Lower lobe of right lung (tissue), 2 donors: ENCODE measurements at regions not wholly inside any gene's neighbourhood (a gene's known extent, or its start where the extent isn't known, plus 50 kb on each side); places are given as distances from the start of the nearest gene placed in this dataset.

Experiments used
- ATAC-seq, 2 donors: fragments of 200-7000 bp; cut with Tn5 transposase; one replicate each; pipeline ENCODE4 v1.9.1; 2020 to 2022; ENCODE audit warnings: mild to moderate bottlenecking in 2 of 2, moderate library complexity in 2 of 2
- DNase-seq: peaks from one replicate; pipeline ENCODE4 v3.0.0-alpha.2; 2020
- H3K27ac ChIP-seq: fragments of 200-600 bp; one replicate; pipeline ENCODE4 v1.8.0; 2022
- H3K27me3 ChIP-seq: fragments of 200-600 bp; one replicate; pipeline ENCODE4 v1.8.0; 2022; ENCODE audit warnings: low read depth
- H3K36me3 ChIP-seq: fragments of 200-600 bp; one replicate; pipeline ENCODE4 v1.8.0; 2022; ENCODE audit warnings: mild to moderate bottlenecking
- H3K4me1 ChIP-seq: fragments of 200-600 bp; one replicate; pipeline ENCODE4 v1.8.0; 2022
- H3K4me3 ChIP-seq: fragments of 200-600 bp; one replicate; pipeline ENCODE4 v1.8.0; 2022; ENCODE audit warnings: mild to moderate bottlenecking
- H3K9me3 ChIP-seq: fragments of 200-600 bp; one replicate; pipeline ENCODE4 v1.8.0; 2022
- CTCF ChIP-seq: fragments of 200-600 bp; IDR thresholded peaks from one replicate; pipeline ENCODE4 v1.8.0; 2022; ENCODE audit warnings: antibody characterized with exemption, mild to moderate bottlenecking
- intact Hi-C: fragments of 100-400 bp; cut with DNase I; formaldehyde crosslinking; loops from one replicate; pipeline ENCODE4 v1.11.0; 2022
- donor health status: DM: no; HTN: yes; CAD: no; lungs with severe emphysema.

- no peaks in the 10 kb centered on the region for H3K36me3 ChIP-seq
- H3K4me1 ChIP-seq = no peaks in the 10 kb centered on the region
- no peaks in the 10 kb centered on the region for H3K27me3 ChIP-seq
- H3K27ac ChIP-seq = no peak overlapping the region
- H3K4me3 ChIP-seq = no peak overlapping the region
- DNase-seq = no peak
- intact Hi-C loops = no loop called here
- TF ChIP-seq CTCF = no peak
- no peak for ATAC-seq
- no peaks in the 10 kb centered on the region for H3K9me3 ChIP-seq
Measured at GRCh38 chr4:144456196-144456595, 189.8 kb upstream of the HHIP start.

- DNase-seq (no peak), ATAC-seq (no peak)
- H3K36me3 ChIP-seq = no peaks in the 10 kb centered on the region
- intact Hi-C loops = no loop called here
- H3K9me3 ChIP-seq = no peaks in the 10 kb centered on the region
- H3K4me3 ChIP-seq = no peak overlapping the region
- H3K4me1 ChIP-seq = no peaks in the 10 kb centered on the region
- H3K27ac ChIP-seq = no peak overlapping the region
- H3K27me3 ChIP-seq = no peaks in the 10 kb centered on the region
- no peak for TF ChIP-seq CTCF
Measured at GRCh38 chr4:144461906-144462305, 184.1 kb upstream of the HHIP start.

GRCh38 chr4:144463236-144463635 is 182.7 kb upstream of the HHIP start:
- no peak for TF ChIP-seq CTCF
- intact Hi-C loops = no loop called here
- ATAC-seq = no peak
- Histone ChIP-seq H3K36me3 (no peaks in the 10 kb centered on the region), H3K4me3 (no peak overlapping the region), H3K9me3 (no peaks in the 10 kb centered on the region), H3K4me1 (no peaks in the 10 kb centered on the region), H3K27ac (no peak overlapping the region), H3K27me3 (no peaks in the 10 kb centered on the region)
- DNase-seq = no peak

- H3K9me3 ChIP-seq = no peaks in the 10 kb centered on the region
- no peak for TF ChIP-seq CTCF
Measured at GRCh38 chr4:144463896-144464295, 182.1 kb upstream of the HHIP start.

GRCh38 chr4:144465546-144465945 is 180.4 kb upstream of the HHIP start:
- ATAC-seq (no peak), DNase-seq (no peak)
- Histone ChIP-seq H3K4me3 (no peak overlapping the region), H3K27me3 (no peaks in the 10 kb centered on the region), H3K9me3 (no peaks in the 10 kb centered on the region), H3K36me3 (no peaks in the 10 kb centered on the region), H3K4me1 (no peaks in the 10 kb centered on the region), H3K27ac (no peak overlapping the region)
- TF ChIP-seq CTCF = no peak
- intact Hi-C loops = no loop called here

More at GRCh38 chr4:144463896-144464295, 182.1 kb upstream of the HHIP start:
- Histone ChIP-seq H3K4me3 (no peak overlapping the region), H3K27ac (no peak overlapping the region), H3K27me3 (no peaks in the 10 kb centered on the region), H3K36me3 (no peaks in the 10 kb centered on the region), H3K4me1 (no peaks in the 10 kb centered on the region)
- ATAC-seq (no peak), DNase-seq (no peak)
- intact Hi-C loops = no loop called here

GRCh38 chr4:144480068-144480467 is 165.9 kb upstream of the HHIP start:
- Histone ChIP-seq H3K4me3 (no peak overlapping the region), H3K27ac (no peak overlapping the region), H3K4me1 (no peaks in the 10 kb centered on the region), H3K36me3 (no peaks in the 10 kb centered on the region), H3K9me3 (peaks cover 8% of the 10 kb centered on the region), H3K27me3 (no peaks in the 10 kb centered on the region)
- ATAC-seq (no peak), DNase-seq (no peak)
- intact Hi-C loops = no loop called here
- no peak for TF ChIP-seq CTCF
